Right lobe of liver (tissue), 4 donors: ENCODE measurements at regions not wholly inside any gene's neighbourhood (a gene's known extent, or its start where the extent isn't known, plus 50 kb on each side); places are given as distances from the start of the nearest gene placed in this dataset.

Source experiments
- POLR2A ChIP-seq: fragments of 450-650 bp; IDR thresholded peaks from one replicate; pipeline ENCODE4 v1.6.1; 2017; ENCODE audit warnings: antibody characterized with exemption, mild to moderate bottlenecking
- TF ChIP-seq, protein P1 (sequence below), 4 donors: fragments of 200-600 bp in 3 of 4; fragments of 450-650 bp in 1 of 4; IDR thresholded peaks; one replicate each; pipeline versions ENCODE4 v1.5.1 to v1.8.0; 2016 to 2022; ENCODE audit warnings: antibody characterized with exemption in 4 of 4, mild to moderate bottlenecking in 2 of 4
- donor health status: DM: no; HTN: no; CAD: no.
- donor health status: DM: no; HTN: no; CAD: no.
- donor health status: DM: no; HTN: yes; CAD: no.

DNA sequence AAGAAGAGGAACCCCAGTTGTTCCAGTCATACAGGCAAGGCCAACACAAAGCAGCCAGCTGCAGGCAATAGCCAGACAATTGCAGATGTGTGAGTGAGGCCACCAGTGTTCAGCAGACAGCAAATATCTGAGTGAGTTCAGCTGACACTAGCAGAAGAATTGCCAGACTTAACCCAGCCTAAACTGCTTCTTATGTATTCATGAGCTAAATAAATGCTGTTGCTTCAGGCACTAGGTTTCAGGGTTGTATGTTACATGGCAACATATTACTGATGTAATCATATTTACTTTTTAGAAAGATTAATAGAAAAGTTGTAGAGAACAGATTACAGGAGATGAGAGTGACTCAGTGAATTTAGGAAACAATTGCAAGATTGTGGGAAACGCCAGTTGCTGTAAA lies 129.8 kb upstream of the CHODL start:
- TF ChIP-seq, protein P1, sequence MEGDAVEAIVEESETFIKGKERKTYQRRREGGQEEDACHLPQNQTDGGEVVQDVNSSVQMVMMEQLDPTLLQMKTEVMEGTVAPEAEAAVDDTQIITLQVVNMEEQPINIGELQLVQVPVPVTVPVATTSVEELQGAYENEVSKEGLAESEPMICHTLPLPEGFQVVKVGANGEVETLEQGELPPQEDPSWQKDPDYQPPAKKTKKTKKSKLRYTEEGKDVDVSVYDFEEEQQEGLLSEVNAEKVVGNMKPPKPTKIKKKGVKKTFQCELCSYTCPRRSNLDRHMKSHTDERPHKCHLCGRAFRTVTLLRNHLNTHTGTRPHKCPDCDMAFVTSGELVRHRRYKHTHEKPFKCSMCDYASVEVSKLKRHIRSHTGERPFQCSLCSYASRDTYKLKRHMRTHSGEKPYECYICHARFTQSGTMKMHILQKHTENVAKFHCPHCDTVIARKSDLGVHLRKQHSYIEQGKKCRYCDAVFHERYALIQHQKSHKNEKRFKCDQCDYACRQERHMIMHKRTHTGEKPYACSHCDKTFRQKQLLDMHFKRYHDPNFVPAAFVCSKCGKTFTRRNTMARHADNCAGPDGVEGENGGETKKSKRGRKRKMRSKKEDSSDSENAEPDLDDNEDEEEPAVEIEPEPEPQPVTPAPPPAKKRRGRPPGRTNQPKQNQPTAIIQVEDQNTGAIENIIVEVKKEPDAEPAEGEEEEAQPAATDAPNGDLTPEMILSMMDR (IDR thresholded peaks at IDR 0.05) = no peak
- no peak for TF ChIP-seq POLR2A
